NK-92 treated with Interleukin-12 subunit alpha and Interleukin-12 subunit beta, amount 100 ng/mL, for 24 hours (cell line): ENCODE measurements at regions not wholly inside any gene's neighbourhood (a gene's known extent, or its start where the extent isn't known, plus 50 kb on each side); places are given as distances from the start of the nearest gene placed in this dataset.

Source experiments
- DNase-seq: peaks from one replicate; lab custom pipeline; 2025; lab: John Stamatoyannopoulos, UW

GRCh38 chr4:43782391-43782790 lies 666.2 kb downstream of the KCTD8 start:
- no peak for DNase-seq

GRCh38 chr4:43816116-43816515 lies 632.5 kb downstream of the KCTD8 start:
- no peak for DNase-seq

- DNase-seq, result no peak
Measured at GRCh38 chr4:43822621-43823020, 626.0 kb downstream of the KCTD8 start.

- no peak for DNase-seq
Measured at GRCh38 chr4:43835869-43836268, 612.7 kb downstream of the KCTD8 start.

GRCh38 chr4:43837171-43837570 lies 611.4 kb downstream of the KCTD8 start:
- DNase-seq, result no peak

- DNase-seq, result no peak
Measured at GRCh38 chr4:43837604-43838003, 611.0 kb downstream of the KCTD8 start.

- DNase-seq, result no peak
Measured at GRCh38 chr4:43842594-43842993, 606.0 kb downstream of the KCTD8 start.

GRCh38 chr4:43843501-43843900 lies 605.1 kb downstream of the KCTD8 start:
- DNase-seq, result no peak

GRCh38 chr4:43846111-43846587 lies 602.5 kb downstream of the KCTD8 start:
- DNase-seq, result no peak

GRCh38 chr4:43853565-43854264 lies 594.9 kb downstream of the KCTD8 start:
- no peak for DNase-seq

GRCh38 chr4:43855283-43855682 lies 593.3 kb downstream of the KCTD8 start:
- DNase-seq, result no peak

- no peak for DNase-seq
Measured at GRCh38 chr4:43864616-43865146, 583.9 kb downstream of the KCTD8 start.

- DNase-seq, result no peak
Measured at GRCh38 chr4:43867908-43868307, 580.7 kb downstream of the KCTD8 start.

- DNase-seq, result no peak
Measured at GRCh38 chr4:43875655-43876054, 573.0 kb downstream of the KCTD8 start.

GRCh38 chr4:43882470-43882869 lies 566.1 kb downstream of the KCTD8 start:
- DNase-seq, result no peak

- no peak for DNase-seq
Measured at GRCh38 chr4:43886196-43886595, 562.4 kb downstream of the KCTD8 start.

- DNase-seq, result no peak
Measured at GRCh38 chr4:43898836-43899235, 549.8 kb downstream of the KCTD8 start.

GRCh38 chr4:43903456-43903855 lies 545.2 kb downstream of the KCTD8 start:
- no peak for DNase-seq

- DNase-seq, result no peak
Measured at GRCh38 chr4:43918377-43918776, 530.2 kb downstream of the KCTD8 start.

GRCh38 chr4:43932448-43932847 lies 516.2 kb downstream of the KCTD8 start:
- DNase-seq, result no peak

GRCh38 chr4:43943998-43944397 lies 504.6 kb downstream of the KCTD8 start:
- DNase-seq, result no peak

GRCh38 chr4:43959976-43960375 lies 488.6 kb downstream of the KCTD8 start:
- DNase-seq, result no peak

GRCh38 chr4:43968011-43968410 lies 480.6 kb downstream of the KCTD8 start:
- no peak for DNase-seq

- no peak for DNase-seq
Measured at GRCh38 chr4:43983610-43984009, 465.0 kb downstream of the KCTD8 start.
